ENCODE measurements at regions not wholly inside any gene's neighbourhood (a gene's known extent, or its start where the extent isn't known, plus 50 kb on each side); places are given as distances from the start of the nearest gene placed in this dataset.

GRCh38 chr6:108748959-108749358, 99.3 kb upstream of the ARMC2 start:
- no peak for TF ChIP-seq POLR2A (IDR thresholded peaks at IDR 0.05; ENCODE audit: low read depth, low read length)
- no peak for TF ChIP-seq POU2F2 (IDR thresholded peaks at IDR 0.05; ENCODE audit: low read depth, low read length)

Data from GM12891 (cell line).